Testis (tissue), 2 donors: ENCODE measurements at regions not wholly inside any gene's neighbourhood (a gene's known extent, or its start where the extent isn't known, plus 50 kb on each side); places are given as distances from the start of the nearest gene placed in this dataset.

Source experiments
- DNase-seq: peaks from one replicate; pipeline ENCODE4 v3.0.0-alpha.2; 2019
- H3K27ac ChIP-seq, 2 donors: fragments of 200-600 bp; sonication (generic); one replicate each; pipeline ENCODE4 v1.5.1; 2019
- H3K27me3 ChIP-seq: fragments of 200-600 bp; sonication (generic); one replicate; pipeline ENCODE4 v1.5.1; 2019
- H3K36me3 ChIP-seq: fragments of 200-600 bp; sonication (generic); one replicate; pipeline ENCODE4 v1.5.1; 2017; ENCODE audit warnings: low read depth; ENCODE audit errors: missing control alignments
- H3K4me1 ChIP-seq: fragments of 200-600 bp; sonication (generic); one replicate; pipeline ENCODE4 v1.5.1; 2019
- H3K4me3 ChIP-seq, 2 donors: fragments of 200-600 bp; sonication (generic); one replicate each; pipeline ENCODE4 v1.5.1; 2017 to 2019
- H3K9me3 ChIP-seq: fragments of 200-600 bp; sonication (generic); one replicate; pipeline ENCODE4 v1.5.1; 2017
- CTCF ChIP-seq, 3 experiments: fragments of 450-650 bp in 2 of 3; fragments of 200-600 bp in 1 of 3; sonication (generic) in 1 of 3; IDR thresholded peaks; one replicate each; pipeline ENCODE4 v1.5.1; 2016 to 2019; ENCODE audit warnings: antibody characterized with exemption in 3 of 3, mild to moderate bottlenecking in 2 of 3, moderate library complexity in 1 of 3
- POLR2A ChIP-seq: fragments of 450-650 bp; IDR thresholded peaks from one replicate; pipeline ENCODE4 v1.6.1; 2017; ENCODE audit warnings: antibody characterized with exemption, mild to moderate bottlenecking, moderate library complexity
- WGBS, 2 donors: methylation state at CpG; one replicate each; pipeline ENCODE4 v1.1.5; 2018; 5-methylcytosine and 5-hydroxymethylcytosine counted together
- intact Hi-C: fragments of 100-400 bp; cut with DNase I; formaldehyde crosslinking; loops from one replicate; pipeline ENCODE4 v1.15.1; 2023; ENCODE audit warnings: low total_unique reads

DNA sequence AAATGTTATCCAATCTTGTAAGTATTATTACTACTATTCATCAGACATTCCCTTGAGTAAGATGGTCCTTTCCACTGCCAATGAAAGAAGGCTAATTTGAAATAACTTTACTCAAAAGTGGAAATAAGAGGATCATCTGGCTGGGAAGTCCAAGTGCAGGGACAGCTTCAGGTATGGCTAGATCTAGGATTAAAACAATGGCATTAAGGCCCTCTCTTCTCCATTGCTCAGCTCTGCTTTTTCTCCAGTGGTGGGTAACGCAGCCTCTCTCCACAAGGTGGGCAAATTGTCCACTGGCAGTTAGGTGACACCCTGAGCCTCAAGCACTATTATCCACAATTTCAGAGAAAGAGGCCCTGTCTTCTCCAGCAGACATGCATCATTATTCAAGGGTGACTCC, 66.7 kb upstream of the PGM2 start:
- Histone ChIP-seq H3K9me3 (no peaks in the 10 kb centered on the region), H3K36me3 (no peaks in the 10 kb centered on the region), H3K4me1 (no peaks in the 10 kb centered on the region), H3K27me3 (no peaks in the 10 kb centered on the region), H3K27ac (no peak overlapping the region), H3K4me3 (no peak overlapping the region)
- intact Hi-C loops, result no loop called here
- TF ChIP-seq CTCF (IDR thresholded peaks at IDR 0.05) (no peak), POLR2A (no peak)
- WGBS, 2 donors, result 40 to 96% methylated on average over 1 of the region's 1 CpG
- DNase-seq, result no peak

GRCh38 chr4:37758226-37758625, 68.3 kb upstream of the PGM2 start:
- H3K27ac ChIP-seq, result no peak overlapping the region

GRCh38 chr4:37757761-37758160, 68.7 kb upstream of the PGM2 start:
- no peaks in the 10 kb centered on the region for H3K27me3 ChIP-seq
- H3K27ac ChIP-seq, result no peak overlapping the region
- 71 to 76% methylated on average over 4 of the region's 4 CpGs for WGBS, 2 donors
- no peak overlapping the region for H3K4me3 ChIP-seq
- no peak for DNase-seq
- intact Hi-C loops, result no loop called here
- no peaks in the 10 kb centered on the region for H3K4me1 ChIP-seq
- TF ChIP-seq POLR2A (no peak), CTCF (IDR thresholded peaks at IDR 0.05) (no peak)
- H3K36me3 ChIP-seq, result no peaks in the 10 kb centered on the region
- no peaks in the 10 kb centered on the region for H3K9me3 ChIP-seq

More at GRCh38 chr4:37758226-37758625, 68.3 kb upstream of the PGM2 start:
- no peaks in the 10 kb centered on the region for H3K36me3 ChIP-seq
- TF ChIP-seq CTCF (IDR thresholded peaks at IDR 0.05) (no peak), POLR2A (no peak)
- intact Hi-C loops, result no loop called here
- H3K4me1 ChIP-seq, result no peaks in the 10 kb centered on the region
- no peak for DNase-seq
- H3K27me3 ChIP-seq, result no peaks in the 10 kb centered on the region
- WGBS, 2 donors, result 68 to 76% methylated on average over 1 of the region's 1 CpG
- H3K4me3 ChIP-seq, result no peak overlapping the region
- no peaks in the 10 kb centered on the region for H3K9me3 ChIP-seq

- Histone ChIP-seq H3K4me3 (no peak overlapping the region), H3K9me3 (no peaks in the 10 kb centered on the region), H3K4me1 (no peaks in the 10 kb centered on the region), H3K27ac (no peak overlapping the region), H3K27me3 (no peaks in the 10 kb centered on the region), H3K36me3 (no peaks in the 10 kb centered on the region)
- intact Hi-C loops, result no loop called here
- DNase-seq, result no peak
- TF ChIP-seq POLR2A, result no peak
- TF ChIP-seq CTCF (IDR thresholded peaks at IDR 0.05), result no peak
- 67 to 72% methylated on average over 5 of the region's 5 CpGs for WGBS, 2 donors
Measured at GRCh38 chr4:37757121-37757520, 69.4 kb upstream of the PGM2 start.

- DNase-seq, result no peak
- no peak overlapping the region for H3K27ac ChIP-seq
- 37 to 53% methylated on average over 4 to 6 of the region's 6 CpGs for WGBS, 2 donors
Measured at GRCh38 chr4:37754410-37755185, 68.4 kb upstream of the RELL1 start.

More at GRCh38 chr4:37754410-37755185, 68.4 kb upstream of the RELL1 start:
- intact Hi-C loops, result no loop called here
- H3K4me3 ChIP-seq, result no peak overlapping the region
- H3K4me1 ChIP-seq, result no peaks in the 10 kb centered on the region
- no peaks in the 10 kb centered on the region for H3K9me3 ChIP-seq
- H3K36me3 ChIP-seq, result no peaks in the 10 kb centered on the region
- TF ChIP-seq POLR2A (no peak), CTCF (IDR thresholded peaks at IDR 0.05) (no peak)
- no peaks in the 10 kb centered on the region for H3K27me3 ChIP-seq
